ENCODE measurements at regions not wholly inside any gene's neighbourhood (a gene's known extent, or its start where the extent isn't known, plus 50 kb on each side); places are given as distances from the start of the nearest gene placed in this dataset.

GRCh38 chr6:99121748-99122147, 174.0 kb upstream of the FBXL4 start:
- Histone ChIP-seq H3K9me2 (ENCODE audit: insufficient read depth) (no peaks in the 10 kb centered on the region), H3K4me3 (no peak overlapping the region), H3K79me2 (ENCODE audit: low read depth) (no peaks in the 10 kb centered on the region), H3K9me3 (ENCODE audit: insufficient read depth, low read depth) (no peaks in the 10 kb centered on the region), H3K36me3 (ENCODE audit: low read depth) (no peaks in the 10 kb centered on the region), H3K27ac (no peak overlapping the region), H2AFZ (no peak overlapping the region), H3K4me1 (replicated peaks; ENCODE audit: insufficient read depth) (no peaks in the 10 kb centered on the region), H4K20me1 (ENCODE audit: insufficient read depth) (no peaks in the 10 kb centered on the region), H3K4me2 (no peak overlapping the region), H3F3A (ENCODE audit: insufficient read depth, low read depth) (no peaks in the 10 kb centered on the region), H3K27me3 (ENCODE audit: insufficient read depth, low read depth) (no peaks in the 10 kb centered on the region)
- BruUV-seq (replicated peaks): no TSS peak
- no peak for TF ChIP-seq EZH2 (IDR thresholded peaks at IDR 0.05; ENCODE audit: low read depth)
- TF ChIP-seq, protein P1, sequence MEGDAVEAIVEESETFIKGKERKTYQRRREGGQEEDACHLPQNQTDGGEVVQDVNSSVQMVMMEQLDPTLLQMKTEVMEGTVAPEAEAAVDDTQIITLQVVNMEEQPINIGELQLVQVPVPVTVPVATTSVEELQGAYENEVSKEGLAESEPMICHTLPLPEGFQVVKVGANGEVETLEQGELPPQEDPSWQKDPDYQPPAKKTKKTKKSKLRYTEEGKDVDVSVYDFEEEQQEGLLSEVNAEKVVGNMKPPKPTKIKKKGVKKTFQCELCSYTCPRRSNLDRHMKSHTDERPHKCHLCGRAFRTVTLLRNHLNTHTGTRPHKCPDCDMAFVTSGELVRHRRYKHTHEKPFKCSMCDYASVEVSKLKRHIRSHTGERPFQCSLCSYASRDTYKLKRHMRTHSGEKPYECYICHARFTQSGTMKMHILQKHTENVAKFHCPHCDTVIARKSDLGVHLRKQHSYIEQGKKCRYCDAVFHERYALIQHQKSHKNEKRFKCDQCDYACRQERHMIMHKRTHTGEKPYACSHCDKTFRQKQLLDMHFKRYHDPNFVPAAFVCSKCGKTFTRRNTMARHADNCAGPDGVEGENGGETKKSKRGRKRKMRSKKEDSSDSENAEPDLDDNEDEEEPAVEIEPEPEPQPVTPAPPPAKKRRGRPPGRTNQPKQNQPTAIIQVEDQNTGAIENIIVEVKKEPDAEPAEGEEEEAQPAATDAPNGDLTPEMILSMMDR (conservative IDR thresholded peaks at IDR 0.05): no peak
- DNase-seq: no peak
- CTCF ChIA-PET: no interaction called here
- intact Hi-C loops (cut with micrococcal nuclease; ENCODE audit: unreplicated experiment): loop anchor here (10.0 kb wide), 1 partner anchor 1067 kb away; no protein-coding TSS in a partner anchor
- POLR2A ChIA-PET (ENCODE audit: unreplicated experiment): no interaction called here

GRCh38 chr6:99120641-99121040, 172.9 kb upstream of the FBXL4 start:
- no peak for DNase-seq
- no peak for TF ChIP-seq EZH2 (IDR thresholded peaks at IDR 0.05; ENCODE audit: low read depth)
- TF ChIP-seq, protein P1 (conservative IDR thresholded peaks at IDR 0.05): no peak
- Histone ChIP-seq H3K9me2 (ENCODE audit: insufficient read depth) (no peaks in the 10 kb centered on the region), H3K4me2 (no peak overlapping the region), H3K79me2 (ENCODE audit: low read depth) (no peaks in the 10 kb centered on the region), H3K4me3 (no peak overlapping the region), H3K36me3 (ENCODE audit: low read depth) (no peaks in the 10 kb centered on the region), H3K27me3 (ENCODE audit: insufficient read depth, low read depth) (no peaks in the 10 kb centered on the region), H3F3A (ENCODE audit: insufficient read depth, low read depth) (no peaks in the 10 kb centered on the region), H2AFZ (no peak overlapping the region), H4K20me1 (ENCODE audit: insufficient read depth) (no peaks in the 10 kb centered on the region), H3K4me1 (replicated peaks; ENCODE audit: insufficient read depth) (no peaks in the 10 kb centered on the region), H3K9me3 (ENCODE audit: insufficient read depth, low read depth) (no peaks in the 10 kb centered on the region), H3K27ac (no peak overlapping the region)
- BruUV-seq (replicated peaks): no TSS peak
- POLR2A ChIA-PET (ENCODE audit: unreplicated experiment): no interaction called here
- intact Hi-C loops (cut with micrococcal nuclease; ENCODE audit: unreplicated experiment): loop anchor here (10.0 kb wide), 1 partner anchor 1066 kb away; no protein-coding TSS in a partner anchor
- CTCF ChIA-PET: no interaction called here

DNA sequence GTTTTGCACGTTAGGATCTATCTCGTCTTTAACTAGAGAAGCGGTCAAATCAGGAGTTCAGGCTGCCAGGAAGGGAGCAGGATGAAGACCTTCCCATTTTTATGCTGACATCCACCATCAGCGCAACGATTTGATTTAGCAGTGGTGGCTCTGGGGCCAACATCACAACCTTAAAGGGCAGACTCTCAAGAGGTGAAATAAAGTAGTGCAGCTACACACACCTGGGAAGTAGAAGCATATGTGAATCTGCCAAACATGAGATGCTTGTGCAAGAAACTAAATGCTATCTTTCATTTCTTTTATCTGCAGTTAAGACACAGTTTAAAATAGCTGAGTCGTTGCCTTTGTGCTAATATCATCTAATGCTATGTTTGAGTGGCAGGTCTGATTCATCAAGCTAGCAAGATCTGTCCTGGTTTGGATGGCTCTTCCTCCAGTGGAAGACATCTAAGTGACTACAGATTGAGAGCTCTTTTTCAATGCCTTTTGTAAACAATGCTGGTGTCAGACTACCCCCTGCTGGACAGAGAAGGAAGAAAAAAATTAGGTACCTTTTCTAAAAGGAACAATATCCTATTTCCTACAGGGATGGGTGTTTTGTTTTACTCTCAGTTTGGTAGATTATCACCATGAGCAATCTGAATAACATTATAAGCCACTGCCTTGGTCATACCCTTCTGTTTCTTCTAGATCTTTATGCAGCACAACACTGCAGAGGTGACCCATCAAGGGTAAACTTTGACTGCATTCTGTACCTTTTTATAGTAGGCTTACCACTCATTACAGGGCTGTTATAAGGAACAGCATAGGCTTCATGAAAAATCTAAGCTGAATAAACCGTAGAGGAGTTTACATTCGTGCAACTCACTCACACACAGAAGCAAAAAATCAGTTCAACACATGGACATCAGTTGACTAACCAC, 171.6 kb upstream of the FBXL4 start:
- 0 out of 2 replicates have a peak, but pooled peaks cover 4% of the 10 kb centered on the region for H3K4me1 ChIP-seq (replicated peaks; ENCODE audit: insufficient read depth)
- H3K4me2 ChIP-seq: no peak overlapping the region
- H3K9me2 ChIP-seq (ENCODE audit: insufficient read depth): no peaks in the 10 kb centered on the region
- H3K27me3 ChIP-seq (ENCODE audit: insufficient read depth, low read depth): no peaks in the 10 kb centered on the region
- TF ChIP-seq, protein P1 (conservative IDR thresholded peaks at IDR 0.05): peak; percentile 85
- no peak for TF ChIP-seq EZH2 (IDR thresholded peaks at IDR 0.05; ENCODE audit: low read depth)
- H3K4me3 ChIP-seq: no peak overlapping the region
- no peak overlapping the region for H3K27ac ChIP-seq
- ChIA-PET CTCF (interaction anchor here (0.6 kb wide), 1 partner anchor 1765 kb away, joined by 3 read pairs; no protein-coding TSS in a partner anchor), POLR2A (ENCODE audit: unreplicated experiment) (no interaction called here)
- H2AFZ ChIP-seq: no peak overlapping the region
- no peaks in the 10 kb centered on the region for H3K9me3 ChIP-seq (ENCODE audit: insufficient read depth, low read depth)
- no peaks in the 10 kb centered on the region for H3K79me2 ChIP-seq (ENCODE audit: low read depth)
- no peaks in the 10 kb centered on the region for H4K20me1 ChIP-seq (ENCODE audit: insufficient read depth)
- intact Hi-C loops (cut with micrococcal nuclease; ENCODE audit: unreplicated experiment): loop anchor here (1.0 to 10.0 kb wide), 2 partner anchors 273 to 1065 kb away; no protein-coding TSS in a partner anchor
- no TSS peak for BruUV-seq (replicated peaks)
- no peaks in the 10 kb centered on the region for H3K36me3 ChIP-seq (ENCODE audit: low read depth)
- no peaks in the 10 kb centered on the region for H3F3A ChIP-seq (ENCODE audit: insufficient read depth, low read depth)
- DNase-seq: peak in 1 of 2 experiments; percentile 15

All from PC-9 (cell line).